ENCODE measurements at regions not wholly inside any gene's neighbourhood (a gene's known extent, or its start where the extent isn't known, plus 50 kb on each side); places are given as distances from the start of the nearest gene placed in this dataset.

- DNase-seq (ENCODE audit: low read depth, low spot score), result no peak
These were observed 179.4 kb downstream of the SNAPC1 start for GRCh38 chr14:61941421-61942150.

DNA sequence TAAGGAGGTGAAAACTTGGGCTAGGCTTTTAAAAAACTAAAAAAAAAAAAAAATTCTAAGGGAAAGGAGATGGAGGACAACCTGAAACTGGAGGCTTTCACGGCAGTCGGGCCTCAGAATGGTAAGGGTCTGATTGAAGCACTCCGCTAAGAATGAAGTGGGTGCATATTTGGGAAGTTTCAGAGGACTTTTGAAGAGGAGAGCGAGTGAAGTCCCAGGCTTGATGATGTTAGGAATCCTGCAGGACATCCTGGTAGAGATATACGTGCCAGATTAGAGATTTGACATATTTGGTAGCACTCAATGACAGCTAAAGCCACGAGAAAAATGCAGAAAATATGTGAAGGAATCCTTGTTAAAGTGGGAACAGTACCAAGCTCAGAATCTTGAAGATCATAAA is 186.2 kb downstream of the SNAPC1 start:
- DNase-seq (ENCODE audit: low read depth, low spot score), result no peak

- DNase-seq (ENCODE audit: low read depth, low spot score), result no peak
These were observed 188.1 kb downstream of the SNAPC1 start for GRCh38 chr14:61950340-61950739.

DNA sequence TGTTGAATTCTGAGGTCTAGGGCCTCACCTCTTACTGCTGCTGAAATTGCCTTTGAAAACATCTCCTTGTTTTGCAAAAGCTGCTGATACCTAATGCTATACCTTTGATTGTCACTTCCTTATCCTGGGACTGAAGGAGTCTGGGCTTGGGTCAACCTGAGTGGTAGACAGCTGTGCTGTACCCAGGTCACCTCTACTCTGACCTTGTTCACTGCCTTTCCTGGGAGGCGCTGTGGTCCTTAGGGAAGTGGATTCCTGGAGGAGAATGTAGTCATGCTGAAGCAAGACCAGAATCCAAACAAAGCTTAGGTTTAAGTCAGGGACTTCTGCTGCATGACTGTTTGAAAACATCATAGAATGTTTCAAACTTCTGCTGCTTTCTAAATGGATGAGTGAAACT is 191.4 kb downstream of the SNAPC1 start:
- DNase-seq (ENCODE audit: low read depth, low spot score), result no peak

- no peak for DNase-seq (ENCODE audit: low read depth, low spot score)
These were observed 192.1 kb downstream of the SNAPC1 start for GRCh38 chr14:61954306-61954705.

GRCh38 chr14:61956517-61956916 is 194.3 kb downstream of the SNAPC1 start:
- DNase-seq (ENCODE audit: low read depth, low spot score), result no peak

DNA sequence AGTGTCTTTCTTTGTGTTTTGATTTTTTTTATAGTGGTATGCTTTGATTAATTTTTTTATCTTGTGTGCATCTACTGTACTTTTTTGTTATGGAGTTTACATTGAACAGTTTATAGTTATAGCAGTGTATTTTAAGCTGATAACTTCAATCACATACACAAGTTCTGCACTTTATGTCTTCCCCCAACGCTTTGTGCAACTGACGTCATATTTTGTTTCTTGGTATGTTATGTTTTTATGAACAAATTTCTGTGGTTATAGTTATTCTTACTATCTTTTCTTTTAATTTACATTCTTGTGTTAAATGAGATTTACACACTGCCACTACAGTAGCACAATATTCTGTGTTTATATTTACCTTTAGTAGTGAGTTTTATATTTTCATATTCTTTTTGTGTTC is 197.1 kb downstream of the SNAPC1 start:
- no peak for DNase-seq (ENCODE audit: low read depth, low spot score)

DNA sequence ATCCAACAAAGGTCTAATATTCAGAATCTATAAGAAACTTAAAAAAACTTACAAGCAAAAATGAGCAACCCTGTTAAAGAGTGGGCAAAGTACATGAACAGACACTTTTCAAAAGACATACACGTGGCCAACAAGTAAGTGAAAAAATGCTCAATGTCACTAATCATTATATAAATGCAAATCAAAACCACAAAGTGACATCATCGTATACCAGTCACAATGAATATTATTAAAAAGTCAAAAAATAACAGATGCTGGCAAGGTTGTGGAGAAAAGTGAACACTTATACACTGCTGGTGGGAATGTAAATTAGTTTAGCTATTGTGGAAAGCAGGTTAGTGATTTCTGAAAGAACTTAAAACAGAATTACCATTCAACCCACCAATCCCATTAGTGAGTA is 199.1 kb downstream of the SNAPC1 start:
- no peak for DNase-seq (ENCODE audit: low read depth, low spot score)

DNA sequence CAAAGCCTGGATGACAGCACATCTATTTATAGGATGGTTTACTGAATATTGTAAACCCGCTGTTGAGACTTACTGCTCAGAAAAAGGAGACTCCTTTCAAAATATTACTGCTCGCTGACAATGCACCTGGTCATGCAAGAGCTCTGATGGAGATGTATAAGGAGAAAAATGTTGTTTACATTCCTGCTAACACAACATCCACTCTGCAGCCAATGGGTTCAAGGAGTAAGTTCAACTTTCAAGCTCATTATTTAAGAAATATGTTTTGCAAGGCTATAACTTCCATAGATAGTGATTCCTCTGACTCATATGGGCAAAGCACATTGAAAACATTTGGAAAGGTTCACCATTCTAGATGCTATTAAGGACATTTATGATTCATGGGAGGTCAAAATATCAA is 201.7 kb downstream of the SNAPC1 start:
- DNase-seq (ENCODE audit: low read depth, low spot score), result no peak

GRCh38 chr14:61965030-61965745 is 203.0 kb downstream of the SNAPC1 start:
- DNase-seq (ENCODE audit: low read depth, low spot score), result no peak

DNA sequence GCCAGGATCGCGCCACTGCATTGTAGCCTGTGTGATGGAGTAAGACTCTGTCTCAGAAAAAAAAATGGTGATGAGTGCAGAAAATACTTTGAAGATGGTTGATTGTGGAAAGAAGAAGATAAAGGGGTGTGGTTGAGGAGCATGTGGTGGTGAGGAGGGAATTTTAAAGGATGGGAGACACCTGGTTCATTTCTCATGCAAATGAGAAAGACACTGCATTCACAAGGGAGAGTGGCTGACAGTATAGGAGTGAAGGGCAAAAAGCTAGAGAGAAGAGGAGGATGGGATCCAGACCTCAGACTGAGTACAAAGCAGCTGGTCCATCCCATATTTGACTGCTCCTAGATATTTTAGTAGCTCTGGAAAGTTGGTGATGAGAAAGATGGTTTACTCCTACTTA is 206.0 kb downstream of the SNAPC1 start:
- no peak for DNase-seq (ENCODE audit: low read depth, low spot score)

- DNase-seq (ENCODE audit: low read depth, low spot score), result no peak
These were observed 210.5 kb downstream of the SNAPC1 start for GRCh38 chr14:61972711-61973110.

DNA sequence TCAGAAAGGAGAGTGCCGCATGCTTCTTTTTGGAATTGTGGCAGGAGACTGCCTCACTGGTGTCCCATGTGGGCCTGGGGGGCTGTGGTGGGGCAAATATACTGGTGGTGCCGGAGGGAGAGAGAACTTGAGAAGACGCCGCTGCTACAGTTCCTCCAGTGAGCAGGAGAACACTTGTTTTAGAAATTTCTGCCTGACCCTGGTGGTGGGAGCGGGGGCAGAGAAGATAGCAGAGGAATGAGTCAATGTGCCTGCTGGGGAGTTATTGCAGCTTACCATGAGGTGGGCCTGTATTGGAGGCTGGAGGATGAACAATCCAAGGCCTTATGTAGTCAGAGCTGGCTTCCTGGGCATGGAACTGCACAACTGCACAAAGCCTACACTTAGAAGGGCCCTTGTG is 211.8 kb downstream of the SNAPC1 start:
- DNase-seq (ENCODE audit: low read depth, low spot score), result peak; percentile 35

DNA sequence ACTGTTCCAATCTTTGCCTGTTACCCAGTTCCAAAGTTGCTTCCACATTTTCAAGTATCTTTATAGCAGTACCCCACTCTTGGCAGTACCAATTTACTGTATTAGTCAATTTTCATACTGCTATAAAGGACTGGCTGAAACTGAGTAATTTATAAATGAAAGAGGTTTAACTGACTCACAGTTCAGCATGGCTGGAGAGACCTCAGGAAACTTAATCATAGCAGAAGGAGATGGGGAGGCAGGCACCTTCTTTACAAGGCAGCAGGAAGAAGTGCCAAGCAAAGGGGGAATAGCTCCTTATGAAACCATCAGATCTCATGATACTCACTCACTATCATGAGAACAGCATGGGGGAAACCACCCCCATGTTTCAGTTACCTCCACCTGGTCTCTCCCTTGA is 215.0 kb downstream of the SNAPC1 start:
- DNase-seq (ENCODE audit: low read depth, low spot score), result no peak

GRCh38 chr14:61988240-61988639 is 226.0 kb downstream of the SNAPC1 start:
- DNase-seq (ENCODE audit: low read depth, low spot score), result no peak

- DNase-seq (ENCODE audit: low read depth, low spot score), result no peak
These were observed 229.9 kb downstream of the SNAPC1 start for GRCh38 chr14:61992139-61992538.

GRCh38 chr14:61992926-61993325 is 230.7 kb downstream of the SNAPC1 start:
- no peak for DNase-seq (ENCODE audit: low read depth, low spot score)

DNA sequence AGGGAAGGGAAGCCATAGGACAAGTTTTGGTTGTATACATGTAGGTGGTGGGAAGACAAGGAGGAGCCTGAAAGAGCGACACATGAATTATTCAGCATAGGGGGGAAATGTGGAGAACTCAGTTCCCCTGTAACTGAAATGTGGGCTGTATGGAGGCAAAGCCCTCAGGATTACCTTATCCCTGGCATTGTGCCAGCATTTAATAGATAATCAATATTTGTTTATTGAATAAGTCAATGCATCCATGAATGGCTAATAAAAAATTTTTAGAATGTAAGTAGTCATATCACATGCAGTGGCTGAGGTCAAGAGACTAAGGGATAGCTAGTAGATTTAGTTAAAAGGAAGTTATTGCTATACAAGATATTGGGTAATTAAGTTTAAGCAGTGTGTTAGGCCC is 232.4 kb downstream of the SNAPC1 start:
- DNase-seq (ENCODE audit: low read depth, low spot score), result no peak

GRCh38 chr14:61996753-61997152 is 234.5 kb downstream of the SNAPC1 start:
- DNase-seq (ENCODE audit: low read depth, low spot score), result no peak

DNA sequence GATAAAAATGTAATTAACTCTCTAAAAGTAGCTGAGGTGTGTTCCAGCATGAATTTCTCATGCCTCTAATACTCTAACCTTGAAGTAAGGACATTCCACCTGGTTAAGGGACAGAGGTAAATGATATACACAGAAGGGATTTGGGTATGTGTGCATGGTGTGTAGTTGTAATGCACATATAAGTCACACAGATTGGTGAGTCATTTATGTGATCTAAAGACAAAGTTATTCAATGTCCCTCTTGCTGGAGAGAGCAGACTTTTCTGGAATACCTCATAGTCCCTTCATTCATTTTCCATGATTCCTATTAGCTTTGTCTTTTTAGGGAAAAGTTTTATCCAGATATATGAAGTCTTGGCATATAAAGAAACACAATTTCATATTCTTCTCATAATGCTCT is 234.9 kb downstream of the SNAPC1 start:
- no peak for DNase-seq (ENCODE audit: low read depth, low spot score)

- DNase-seq (ENCODE audit: low read depth, low spot score), result no peak
These were observed 239.7 kb downstream of the SNAPC1 start for GRCh38 chr14:62001963-62002362.

GRCh38 chr14:62002642-62003041 is 240.4 kb downstream of the SNAPC1 start:
- no peak for DNase-seq (ENCODE audit: low read depth, low spot score)

- DNase-seq (ENCODE audit: low read depth, low spot score), result no peak
These were observed 241.5 kb downstream of the SNAPC1 start for GRCh38 chr14:62003701-62004100.
